GM23248 (cell line): ENCODE measurements at regions not wholly inside any gene's neighbourhood (a gene's known extent, or its start where the extent isn't known, plus 50 kb on each side); places are given as distances from the start of the nearest gene placed in this dataset.

Experiments
- DNase-seq: peaks from one replicate; pipeline ENCODE4 v3.0.0-alpha.2; 2015
- H2AFZ ChIP-seq: fragments of 200-600 bp; sonication (generic); 2 replicates; pipeline ENCODE4 v1.6.1; 2016; ENCODE audit warnings: antibody characterized with exemption
- H3F3A ChIP-seq: fragments of 200-600 bp; sonication (generic); 2 replicates; pipeline ENCODE4 v1.6.1; 2016; ENCODE audit warnings: mild to moderate bottlenecking, antibody characterized with exemption, mixed run types; ENCODE audit not compliant: insufficient read depth
- H3K27ac ChIP-seq: fragments of 200-600 bp; sonication (generic); 2 replicates; pipeline ENCODE4 v1.5.1; 2016; ENCODE audit warnings: mild to moderate bottlenecking
- H3K27me3 ChIP-seq: fragments of 200-600 bp; sonication (generic); replicated peaks from 2 replicates; pipeline ENCODE4 v1.6.1; 2016; ENCODE audit warnings: mild to moderate bottlenecking; ENCODE audit not compliant: insufficient read depth
- H3K36me3 ChIP-seq: fragments of 200-600 bp; sonication (generic); 2 replicates; pipeline ENCODE4 v1.6.1; 2016; ENCODE audit warnings: low read depth, mild to moderate bottlenecking
- H3K4me1 ChIP-seq: fragments of 200-600 bp; sonication (generic); 2 replicates; pipeline ENCODE4 v1.6.1; 2016; ENCODE audit warnings: mild to moderate bottlenecking; ENCODE audit not compliant: insufficient read depth
- H3K4me2 ChIP-seq: fragments of 200-600 bp; sonication (generic); one replicate; pipeline ENCODE4 v1.6.1; 2016; ENCODE audit warnings: mild to moderate bottlenecking; ENCODE audit not compliant: unreplicated experiment
- H3K4me3 ChIP-seq: fragments of 200-600 bp; sonication (generic); 2 replicates; pipeline ENCODE4 v1.5.1; 2016; ENCODE audit warnings: mild to moderate bottlenecking
- H3K79me2 ChIP-seq: fragments of 200-600 bp; sonication (generic); 2 replicates; pipeline ENCODE4 v1.6.1; 2016; ENCODE audit warnings: mild to moderate bottlenecking; ENCODE audit not compliant: insufficient read depth
- H3K9ac ChIP-seq: fragments of 200-600 bp; sonication (generic); 2 replicates; pipeline ENCODE4 v1.6.1; 2016; ENCODE audit warnings: mild to moderate bottlenecking
- H3K9me2 ChIP-seq: fragments of 200-600 bp; sonication (generic); 2 replicates; pipeline ENCODE4 v1.6.1; 2016; ENCODE audit warnings: mixed run types, mild to moderate bottlenecking, moderate library complexity; ENCODE audit not compliant: insufficient read depth
- H3K9me3 ChIP-seq: fragments of 200-600 bp; sonication (generic); one replicate; pipeline ENCODE4 v1.6.1; 2017; ENCODE audit warnings: low read depth
- H4K20me1 ChIP-seq: fragments of 200-600 bp; sonication (generic); 2 replicates; pipeline ENCODE4 v1.6.0; 2016; ENCODE audit not compliant: insufficient read depth
- EZH2 ChIP-seq: fragments of 200-600 bp; sonication (generic); IDR thresholded peaks from 2 replicates; pipeline ENCODE4 v1.6.1; 2018; ENCODE audit warnings: antibody characterized with exemption, mild to moderate bottlenecking; ENCODE audit not compliant: insufficient read depth, poor library complexity, severe bottlenecking
- EZH2phosphoT487 ChIP-seq: fragments of 200-600 bp; sonication (generic); IDR thresholded peaks from 2 replicates; pipeline ENCODE4 v1.6.1; 2018; ENCODE audit warnings: antibody characterized with exemption, moderate library complexity, mild to moderate bottlenecking, low read depth; ENCODE audit not compliant: insufficient read depth
- whole genome bisulfite sequencing, 2 experiments: methylation state at CpG; one replicate each; pipeline ENCODE4 v1.1.6; 2015 to 2017; ENCODE audit warnings: low lambda C conversion rate in 2 of 2, low coverage in 1 of 2; ENCODE audit errors: missing lambda C conversion rate in 2 of 2; 5-methylcytosine and 5-hydroxymethylcytosine counted together
- in situ Hi-C: fragments of 300-500 bp; cut with MboI; formaldehyde crosslinking; loops from 2 replicates; pipeline ENCODE4 v1.15.0; 2020

GRCh38 chr17:14843086-14843795 is 421.9 kb downstream of the PMP22 start:
- Histone ChIP-seq H3K27ac (no peak overlapping the region), H2AFZ (no peak overlapping the region), H3F3A (peaks cover 5% of the 10 kb centered on the region; the same call in 1 of the 2 replicates), H3K27me3 (no peaks in the 10 kb centered on the region), H3K4me2 (no peak overlapping the region), H3K4me1 (peaks cover 27% of the 10 kb centered on the region), H3K4me3 (no peak overlapping the region), H3K9ac (no peak overlapping the region), H3K9me2 (no peaks in the 10 kb centered on the region), H3K79me2 (no peaks in the 10 kb centered on the region), H4K20me1 (no peaks in the 10 kb centered on the region), H3K36me3 (no peaks in the 10 kb centered on the region), H3K9me3 (no peaks in the 10 kb centered on the region)
- TF ChIP-seq EZH2phosphoT487 (no peak), EZH2 (no peak)
- in situ Hi-C loops, result no loop called here
- no peak for DNase-seq
- 71 to 80% methylated on average over 8 of the region's 8 CpGs for WGBS, 2 experiments

GRCh38 chr17:14840616-14841231 is 424.4 kb downstream of the PMP22 start:
- peak overlapping the region; percentile 6 for H3K4me2 ChIP-seq
- DNase-seq, result peak; percentile 41
- H3K27ac ChIP-seq, result no peak overlapping the region
- no peaks in the 10 kb centered on the region for H3K36me3 ChIP-seq
- H4K20me1 ChIP-seq, result no peaks in the 10 kb centered on the region
- H2AFZ ChIP-seq, result no peak overlapping the region
- in situ Hi-C loops, result no loop called here
- TF ChIP-seq EZH2 (no peak), EZH2phosphoT487 (no peak)
- no peaks in the 10 kb centered on the region for H3K9me2 ChIP-seq
- H3K79me2 ChIP-seq, result no peaks in the 10 kb centered on the region
- no peaks in the 10 kb centered on the region for H3K9me3 ChIP-seq
- H3F3A ChIP-seq, result peaks cover 5% of the 10 kb centered on the region; the same call in 1 of the 2 replicates
- 35 to 39% methylated on average over 3 of the region's 3 CpGs for WGBS, 2 experiments
- H3K9ac ChIP-seq, result no peak overlapping the region
- peaks cover 19% of the 10 kb centered on the region for H3K4me1 ChIP-seq
- no peaks in the 10 kb centered on the region for H3K27me3 ChIP-seq
- no peak overlapping the region for H3K4me3 ChIP-seq

GRCh38 chr17:14838567-14838966 is 426.6 kb downstream of the PMP22 start:
- H3F3A ChIP-seq, result peaks cover 5% of the 10 kb centered on the region; the same call in 1 of the 2 replicates
- DNase-seq, result no peak
- no peaks in the 10 kb centered on the region for H4K20me1 ChIP-seq
- in situ Hi-C loops, result no loop called here
- H3K4me2 ChIP-seq, result no peak overlapping the region
- H3K9me3 ChIP-seq, result no peaks in the 10 kb centered on the region
- H2AFZ ChIP-seq, result no peak overlapping the region
- peaks cover 14% of the 10 kb centered on the region; the same call in 1 of the 2 replicates for H3K4me1 ChIP-seq
- H3K36me3 ChIP-seq, result no peaks in the 10 kb centered on the region
- no peak overlapping the region for H3K4me3 ChIP-seq
- no peaks in the 10 kb centered on the region for H3K9me2 ChIP-seq
- no peak overlapping the region for H3K27ac ChIP-seq
- 45% methylated on average over 1 of the region's 1 CpG for WGBS, 2 experiments
- H3K9ac ChIP-seq, result no peak overlapping the region
- TF ChIP-seq EZH2phosphoT487 (no peak), EZH2 (no peak)
- H3K79me2 ChIP-seq, result no peaks in the 10 kb centered on the region
- no peaks in the 10 kb centered on the region for H3K27me3 ChIP-seq

GRCh38 chr17:14833201-14833785 is 431.8 kb downstream of the PMP22 start:
- Histone ChIP-seq H3K27me3 (no peaks in the 10 kb centered on the region), H2AFZ (peak overlapping the region; percentile 25; the same call in 1 of the 2 replicates), H3K4me1 (peaks cover 6% of the 10 kb centered on the region), H3K4me3 (no peak overlapping the region), H3F3A (peaks cover 4% of the 10 kb centered on the region; the same call in 1 of the 2 replicates), H3K4me2 (peak overlapping the region; percentile 22), H3K9me3 (no peaks in the 10 kb centered on the region), H3K79me2 (no peaks in the 10 kb centered on the region), H3K9me2 (no peaks in the 10 kb centered on the region), H3K9ac (no peak overlapping the region), H4K20me1 (no peaks in the 10 kb centered on the region), H3K36me3 (no peaks in the 10 kb centered on the region), H3K27ac (no peak overlapping the region)
- 8 to 13% methylated on average over 6 of the region's 6 CpGs for WGBS, 2 experiments
- in situ Hi-C loops, result no loop called here
- peak; percentile 78 for DNase-seq
- TF ChIP-seq EZH2, result no peak
- TF ChIP-seq EZH2phosphoT487, result peak; percentile 76; the same call in 1 of the 2 replicates
